ENCODE measurements at regions not wholly inside any gene's neighbourhood (a gene's known extent, or its start where the extent isn't known, plus 50 kb on each side); places are given as distances from the start of the nearest gene placed in this dataset.

DNA sequence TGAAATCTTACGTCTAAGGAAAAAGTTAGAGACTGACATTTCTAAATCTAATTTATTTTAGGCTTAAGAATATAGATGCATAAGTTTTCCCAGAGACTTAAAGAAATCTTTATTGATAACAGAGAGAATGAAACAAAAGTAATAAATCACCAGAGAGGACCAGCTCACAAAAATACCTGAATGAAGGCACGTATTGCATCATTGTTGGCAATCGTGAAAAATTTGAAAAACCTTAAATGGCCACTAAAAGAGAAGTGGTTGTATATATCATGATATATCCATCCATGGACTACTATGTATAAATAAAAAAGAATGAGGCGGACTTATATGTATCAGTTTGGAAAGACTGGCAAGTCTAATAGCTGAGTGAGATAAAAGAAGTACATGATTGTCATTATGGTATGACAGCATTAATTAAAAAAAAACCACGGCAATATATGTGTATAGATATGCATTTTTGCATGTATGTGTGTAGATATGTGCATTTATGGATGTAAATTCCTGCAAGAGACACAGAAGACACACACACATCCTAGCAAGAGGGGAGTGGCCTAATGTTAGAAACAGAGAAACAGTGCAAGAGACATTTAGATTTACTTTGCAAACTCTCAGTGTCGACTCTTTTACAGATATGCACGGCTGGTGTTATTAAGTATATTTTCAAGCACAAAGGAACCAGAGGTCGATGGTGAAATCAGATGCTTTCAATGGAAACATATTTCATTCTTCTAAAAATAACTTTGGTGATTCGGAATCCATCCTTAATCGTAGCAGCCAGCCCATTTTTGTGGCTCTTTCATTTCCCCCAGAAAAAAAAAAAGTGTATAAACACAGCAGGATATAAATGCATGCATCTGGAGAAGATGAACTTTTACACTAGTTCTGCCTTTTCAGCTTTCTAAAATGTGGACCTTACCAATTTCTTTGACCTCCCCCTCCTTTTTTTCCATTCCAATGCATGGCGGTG is 156.1 kb upstream of the SALL4 start:
- TF ChIP-seq, protein P1, sequence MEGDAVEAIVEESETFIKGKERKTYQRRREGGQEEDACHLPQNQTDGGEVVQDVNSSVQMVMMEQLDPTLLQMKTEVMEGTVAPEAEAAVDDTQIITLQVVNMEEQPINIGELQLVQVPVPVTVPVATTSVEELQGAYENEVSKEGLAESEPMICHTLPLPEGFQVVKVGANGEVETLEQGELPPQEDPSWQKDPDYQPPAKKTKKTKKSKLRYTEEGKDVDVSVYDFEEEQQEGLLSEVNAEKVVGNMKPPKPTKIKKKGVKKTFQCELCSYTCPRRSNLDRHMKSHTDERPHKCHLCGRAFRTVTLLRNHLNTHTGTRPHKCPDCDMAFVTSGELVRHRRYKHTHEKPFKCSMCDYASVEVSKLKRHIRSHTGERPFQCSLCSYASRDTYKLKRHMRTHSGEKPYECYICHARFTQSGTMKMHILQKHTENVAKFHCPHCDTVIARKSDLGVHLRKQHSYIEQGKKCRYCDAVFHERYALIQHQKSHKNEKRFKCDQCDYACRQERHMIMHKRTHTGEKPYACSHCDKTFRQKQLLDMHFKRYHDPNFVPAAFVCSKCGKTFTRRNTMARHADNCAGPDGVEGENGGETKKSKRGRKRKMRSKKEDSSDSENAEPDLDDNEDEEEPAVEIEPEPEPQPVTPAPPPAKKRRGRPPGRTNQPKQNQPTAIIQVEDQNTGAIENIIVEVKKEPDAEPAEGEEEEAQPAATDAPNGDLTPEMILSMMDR (IDR thresholded peaks at IDR 0.05): no peak
- no peak for FAIRE-seq
- WGBS, 2 donors: 68 to 71% methylated on average over 11 of the region's 11 CpGs

DNA sequence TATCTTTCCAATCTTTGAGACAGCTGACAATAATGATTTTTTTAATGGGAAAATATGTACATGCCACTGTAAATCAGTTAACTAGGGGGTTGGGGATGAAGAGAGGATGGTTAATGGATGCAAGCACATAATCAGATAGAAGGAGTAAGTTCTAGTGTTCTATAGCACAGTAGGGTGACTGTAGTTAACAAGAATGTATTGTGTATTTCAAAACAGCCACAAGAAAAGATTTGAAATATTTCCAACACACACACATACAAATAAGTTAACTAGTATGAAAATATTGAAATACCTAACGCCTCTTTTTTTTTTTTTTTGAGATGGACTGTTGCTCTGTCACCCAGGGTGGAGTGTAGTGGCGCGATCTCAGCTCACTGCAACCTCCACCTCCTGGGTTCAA is 153.4 kb upstream of the SALL4 start:
- H3K36me3 ChIP-seq: no peaks in the 10 kb centered on the region
- TF ChIP-seq, protein P1 (IDR thresholded peaks at IDR 0.05): no peak
- H3K4me1 ChIP-seq: peaks cover 0 to 5% (median 4%) of the 10 kb centered on the region in 3 donors
- ATAC-seq (no peak), DNase-seq (no peak), FAIRE-seq (no peak)
- intact Hi-C loops (cut with DNase I): no loop called here
- no peaks in the 10 kb centered on the region for H3K27me3 ChIP-seq
- 94 to 95% methylated on average over 3 of the region's 3 CpGs for WGBS, 2 donors
- H3K27ac ChIP-seq: no peak overlapping the region
- no peak overlapping the region for H3K4me3 ChIP-seq
- no peaks in the 10 kb centered on the region for H3K9me3 ChIP-seq

More for the DNA sequence above, 156.1 kb upstream of the SALL4 start:
- Histone ChIP-seq H3K4me3 (no peak overlapping the region), H3K27ac (no peak overlapping the region), H3K4me1 (peaks cover 0 to 5% (median 4%) of the 10 kb centered on the region in 3 donors), H3K36me3 (no peaks in the 10 kb centered on the region), H3K9me3 (no peaks in the 10 kb centered on the region), H3K27me3 (no peaks in the 10 kb centered on the region)
- DNase-seq (no peak), ATAC-seq (no peak)
- intact Hi-C loops (cut with DNase I): no loop called here

DNA sequence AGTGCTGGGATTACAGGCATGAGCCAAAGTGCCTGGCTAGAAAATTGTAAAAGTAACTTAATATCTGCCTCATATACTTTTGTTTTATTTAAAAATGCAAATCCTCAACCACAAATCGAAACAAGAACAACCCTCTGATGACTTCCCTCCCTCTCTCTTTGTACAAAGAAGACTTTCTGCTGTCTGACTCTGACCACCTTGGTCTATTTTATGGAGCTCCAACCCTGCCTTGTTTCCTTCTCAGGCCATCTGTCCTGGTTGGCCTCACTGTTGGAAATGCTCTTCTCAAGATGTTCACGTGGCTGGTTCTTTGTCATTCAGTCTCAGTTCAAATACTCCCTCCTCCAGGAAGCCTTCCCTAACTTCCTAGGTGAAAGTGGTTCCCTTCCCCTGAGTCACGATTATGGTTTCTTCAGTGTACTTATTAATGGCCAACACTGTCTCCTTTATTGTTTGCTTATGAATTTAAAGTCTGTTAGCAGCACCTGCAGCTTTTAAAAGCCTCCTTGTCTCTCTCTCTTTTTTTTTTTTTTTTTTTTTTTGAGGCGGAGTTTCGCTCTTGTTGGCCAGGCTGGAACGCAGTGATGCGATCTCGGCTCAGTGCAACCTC is 151.5 kb upstream of the SALL4 start:
- TF ChIP-seq, protein P1 (IDR thresholded peaks at IDR 0.05): no peak
- 75 to 78% methylated on average over 8 of the region's 8 CpGs for WGBS, 2 donors
- no peak overlapping the region for H3K4me3 ChIP-seq
- no peak for DNase-seq
- ATAC-seq: no peak
- H3K9me3 ChIP-seq: no peaks in the 10 kb centered on the region
- intact Hi-C loops (cut with DNase I): no loop called here
- FAIRE-seq: no peak
- H3K27ac ChIP-seq: no peak overlapping the region
- H3K4me1 ChIP-seq: no peaks in the 10 kb centered on the region
- no peaks in the 10 kb centered on the region for H3K36me3 ChIP-seq
- no peaks in the 10 kb centered on the region for H3K27me3 ChIP-seq

DNA sequence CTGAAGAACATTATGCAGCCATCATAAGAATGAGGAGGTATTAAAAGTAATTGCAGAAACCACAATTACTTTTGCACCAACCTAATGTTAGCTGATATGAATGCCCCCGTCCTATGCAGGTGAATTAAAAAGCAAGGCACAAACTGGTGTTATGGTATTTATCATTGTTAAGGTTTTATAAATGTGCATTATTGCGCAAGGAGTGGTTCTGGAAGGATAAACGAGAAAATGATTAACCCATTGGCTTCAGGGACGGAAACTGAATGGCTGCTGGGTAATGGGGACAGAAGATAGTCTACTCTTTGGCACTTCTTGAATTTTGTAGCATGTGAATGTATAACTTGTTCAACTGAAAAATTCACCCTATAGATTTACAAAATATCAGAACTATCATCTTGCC is 148.6 kb upstream of the SALL4 start:
- intact Hi-C loops (cut with DNase I): no loop called here

More for the DNA sequence above, 148.6 kb upstream of the SALL4 start:
- Histone ChIP-seq H3K27ac (no peak overlapping the region), H3K4me3 (no peak overlapping the region), H3K36me3 (no peaks in the 10 kb centered on the region), H3K4me1 (no peaks in the 10 kb centered on the region), H3K9me3 (no peaks in the 10 kb centered on the region), H3K27me3 (no peaks in the 10 kb centered on the region)
- FAIRE-seq: no peak
- TF ChIP-seq, protein P1 (IDR thresholded peaks at IDR 0.05): no peak
- ATAC-seq: no peak
- no peak for DNase-seq
- WGBS, 2 donors: 38 to 39% methylated on average over 4 of the region's 4 CpGs
